ENCODE measurements at regions not wholly inside any gene's neighbourhood (a gene's known extent, or its start where the extent isn't known, plus 50 kb on each side); places are given as distances from the start of the nearest gene placed in this dataset.
"Not testable (repeated sequence)": the region's sequence is repeated elsewhere in the genome, so short reads cannot be mapped to it uniquely, and the experiment has no call there.

- not testable (repeated sequence) for H3K4me1 ChIP-seq (ENCODE audit: control insufficient read depth in 5 of 5, insufficient read depth in 5 of 5, low read length in 5 of 5); H3K27ac ChIP-seq (ENCODE audit: low read depth, low read length); H3K27me3 ChIP-seq (ENCODE audit: control insufficient read depth in 5 of 5, insufficient read depth in 4 of 5, low read length in 5 of 5); H3K9ac ChIP-seq (ENCODE audit: low read length in 5 of 5); H3K9me3 ChIP-seq (ENCODE audit: control insufficient read depth in 5 of 5, low read length in 5 of 5); H3K4me3 ChIP-seq (ENCODE audit: low read depth in 1 of 5, low read length in 5 of 5); H3K36me3 ChIP-seq (ENCODE audit: control insufficient read depth in 5 of 5, insufficient read depth in 5 of 5, low read length in 5 of 5)
Measured at GRCh38 chr10:36995806-36996205, 129.6 kb upstream of the ANKRD30A start.

GRCh38 chr10:36994886-36995285 lies 130.5 kb upstream of the ANKRD30A start:
- Histone ChIP-seq H3K9me3 (ENCODE audit: control insufficient read depth in 5 of 5, low read length in 5 of 5) (no peaks in the 10 kb centered on the region), H3K27me3 (ENCODE audit: control insufficient read depth in 5 of 5, insufficient read depth in 4 of 5, low read length in 5 of 5) (no peaks in the 10 kb centered on the region), H3K27ac (ENCODE audit: low read depth, low read length) (no peak overlapping the region), H3K4me3 (ENCODE audit: low read depth in 1 of 5, low read length in 5 of 5) (no peak overlapping the region), H3K36me3 (ENCODE audit: control insufficient read depth in 5 of 5, insufficient read depth in 5 of 5, low read length in 5 of 5) (no peaks in the 10 kb centered on the region), H3K4me1 (ENCODE audit: control insufficient read depth in 5 of 5, insufficient read depth in 5 of 5, low read length in 5 of 5) (peaks cover 0 to 8% (median 0%) of the 10 kb centered on the region in 5 donors), H3K9ac (ENCODE audit: low read length in 5 of 5) (no peak overlapping the region)

GRCh38 chr10:36989233-36989632 lies 136.2 kb upstream of the ANKRD30A start:
- H3K27ac ChIP-seq (ENCODE audit: low read depth, low read length) = no peak overlapping the region
- peaks cover 0 to 11% (median 4%) of the 10 kb centered on the region in 5 donors for H3K4me1 ChIP-seq (ENCODE audit: control insufficient read depth in 5 of 5, insufficient read depth in 5 of 5, low read length in 5 of 5)
- no peak overlapping the region for H3K4me3 ChIP-seq (ENCODE audit: low read depth in 1 of 5, low read length in 5 of 5)
- no peaks in the 10 kb centered on the region for H3K36me3 ChIP-seq (ENCODE audit: control insufficient read depth in 5 of 5, insufficient read depth in 5 of 5, low read length in 5 of 5)
- no peaks in the 10 kb centered on the region for H3K27me3 ChIP-seq (ENCODE audit: control insufficient read depth in 5 of 5, insufficient read depth in 4 of 5, low read length in 5 of 5)
- H3K9ac ChIP-seq (ENCODE audit: low read length in 5 of 5) = no peak overlapping the region
- H3K9me3 ChIP-seq (ENCODE audit: control insufficient read depth in 5 of 5, low read length in 5 of 5) = peaks cover 0 to 5% (median 3%) of the 10 kb centered on the region in 5 donors

GRCh38 chr10:36946598-36946997 lies 178.8 kb upstream of the ANKRD30A start:
- Histone ChIP-seq H3K4me1 (ENCODE audit: control insufficient read depth in 5 of 5, insufficient read depth in 5 of 5, low read length in 5 of 5) (no peaks in the 10 kb centered on the region), H3K9me3 (ENCODE audit: control insufficient read depth in 5 of 5, low read length in 5 of 5) (peaks cover 0 to 4% (median 0%) of the 10 kb centered on the region in 5 donors), H3K27me3 (ENCODE audit: control insufficient read depth in 5 of 5, insufficient read depth in 4 of 5, low read length in 5 of 5) (no peaks in the 10 kb centered on the region), H3K4me3 (ENCODE audit: low read depth in 1 of 5, low read length in 5 of 5) (no peak overlapping the region), H3K36me3 (ENCODE audit: control insufficient read depth in 5 of 5, insufficient read depth in 5 of 5, low read length in 5 of 5) (no peaks in the 10 kb centered on the region), H3K27ac (ENCODE audit: low read depth, low read length) (no peak overlapping the region), H3K9ac (ENCODE audit: low read length in 5 of 5) (no peak overlapping the region)

- H3K27ac ChIP-seq (ENCODE audit: low read depth, low read length) = no peak overlapping the region
- no peak overlapping the region for H3K4me3 ChIP-seq (ENCODE audit: low read depth in 1 of 5, low read length in 5 of 5)
- no peaks in the 10 kb centered on the region for H3K4me1 ChIP-seq (ENCODE audit: control insufficient read depth in 5 of 5, insufficient read depth in 5 of 5, low read length in 5 of 5)
- H3K9me3 ChIP-seq (ENCODE audit: control insufficient read depth in 5 of 5, low read length in 5 of 5) = peaks cover 0 to 4% (median 0%) of the 10 kb centered on the region in 5 donors
- no peaks in the 10 kb centered on the region for H3K36me3 ChIP-seq (ENCODE audit: control insufficient read depth in 5 of 5, insufficient read depth in 5 of 5, low read length in 5 of 5)
- no peaks in the 10 kb centered on the region for H3K27me3 ChIP-seq (ENCODE audit: control insufficient read depth in 5 of 5, insufficient read depth in 4 of 5, low read length in 5 of 5)
- H3K9ac ChIP-seq (ENCODE audit: low read length in 5 of 5) = no peak overlapping the region
Measured at GRCh38 chr10:36943544-36943943, 181.9 kb upstream of the ANKRD30A start.

- Histone ChIP-seq H3K36me3 (ENCODE audit: control insufficient read depth in 5 of 5, insufficient read depth in 5 of 5, low read length in 5 of 5) (no peaks in the 10 kb centered on the region), H3K9ac (ENCODE audit: low read length in 5 of 5) (no peak overlapping the region), H3K9me3 (ENCODE audit: control insufficient read depth in 5 of 5, low read length in 5 of 5) (peaks cover 0 to 4% (median 0%) of the 10 kb centered on the region in 5 donors), H3K4me3 (ENCODE audit: low read depth in 1 of 5, low read length in 5 of 5) (no peak overlapping the region), H3K4me1 (ENCODE audit: control insufficient read depth in 5 of 5, insufficient read depth in 5 of 5, low read length in 5 of 5) (no peaks in the 10 kb centered on the region), H3K27me3 (ENCODE audit: control insufficient read depth in 5 of 5, insufficient read depth in 4 of 5, low read length in 5 of 5) (no peaks in the 10 kb centered on the region), H3K27ac (ENCODE audit: low read depth, low read length) (no peak overlapping the region)
Measured at GRCh38 chr10:36942616-36943015, 182.8 kb upstream of the ANKRD30A start.

- H3K27ac ChIP-seq (ENCODE audit: low read depth, low read length) = no peak overlapping the region
- no peak overlapping the region for H3K4me3 ChIP-seq (ENCODE audit: low read depth in 1 of 5, low read length in 5 of 5)
- no peaks in the 10 kb centered on the region for H3K27me3 ChIP-seq (ENCODE audit: control insufficient read depth in 5 of 5, insufficient read depth in 4 of 5, low read length in 5 of 5)
Measured at GRCh38 chr10:36903040-36903439, 222.4 kb upstream of the ANKRD30A start.

GRCh38 chr10:36899652-36900051 lies 225.7 kb upstream of the ANKRD30A start:
- no peak overlapping the region for H3K9ac ChIP-seq (ENCODE audit: low read length in 5 of 5)
- H3K4me1 ChIP-seq (ENCODE audit: control insufficient read depth in 5 of 5, insufficient read depth in 5 of 5, low read length in 5 of 5) = peaks cover 0 to 16% (median 8%) of the 10 kb centered on the region in 5 donors
- no peaks in the 10 kb centered on the region for H3K27me3 ChIP-seq (ENCODE audit: control insufficient read depth in 5 of 5, insufficient read depth in 4 of 5, low read length in 5 of 5)
- no peak overlapping the region for H3K4me3 ChIP-seq (ENCODE audit: low read depth in 1 of 5, low read length in 5 of 5)
- H3K27ac ChIP-seq (ENCODE audit: low read depth, low read length) = no peak overlapping the region
- no peaks in the 10 kb centered on the region for H3K36me3 ChIP-seq (ENCODE audit: control insufficient read depth in 5 of 5, insufficient read depth in 5 of 5, low read length in 5 of 5)
- no peaks in the 10 kb centered on the region for H3K9me3 ChIP-seq (ENCODE audit: control insufficient read depth in 5 of 5, low read length in 5 of 5)

More at GRCh38 chr10:36903040-36903439, 222.4 kb upstream of the ANKRD30A start:
- Histone ChIP-seq H3K4me1 (ENCODE audit: control insufficient read depth in 5 of 5, insufficient read depth in 5 of 5, low read length in 5 of 5) (peaks cover 0 to 22% (median 11%) of the 10 kb centered on the region in 5 donors), H3K9ac (ENCODE audit: low read length in 5 of 5) (no peak overlapping the region), H3K9me3 (ENCODE audit: control insufficient read depth in 5 of 5, low read length in 5 of 5) (no peaks in the 10 kb centered on the region), H3K36me3 (ENCODE audit: control insufficient read depth in 5 of 5, insufficient read depth in 5 of 5, low read length in 5 of 5) (no peaks in the 10 kb centered on the region)

GRCh38 chr10:36888925-36889573 lies 236.3 kb upstream of the ANKRD30A start:
- H3K4me3 ChIP-seq (ENCODE audit: low read depth in 1 of 5, low read length in 5 of 5) = no peak overlapping the region
- no peaks in the 10 kb centered on the region for H3K4me1 ChIP-seq (ENCODE audit: control insufficient read depth in 5 of 5, insufficient read depth in 5 of 5, low read length in 5 of 5)
- H3K27ac ChIP-seq (ENCODE audit: low read depth, low read length) = no peak overlapping the region
- no peak overlapping the region for H3K9ac ChIP-seq (ENCODE audit: low read length in 5 of 5)
- H3K36me3 ChIP-seq (ENCODE audit: control insufficient read depth in 5 of 5, insufficient read depth in 5 of 5, low read length in 5 of 5) = no peaks in the 10 kb centered on the region
- H3K9me3 ChIP-seq (ENCODE audit: control insufficient read depth in 5 of 5, low read length in 5 of 5) = no peaks in the 10 kb centered on the region
- no peaks in the 10 kb centered on the region for H3K27me3 ChIP-seq (ENCODE audit: control insufficient read depth in 5 of 5, insufficient read depth in 4 of 5, low read length in 5 of 5)

GRCh38 chr10:36886303-36886891 lies 239.0 kb upstream of the ANKRD30A start:
- no peaks in the 10 kb centered on the region for H3K36me3 ChIP-seq (ENCODE audit: control insufficient read depth in 5 of 5, insufficient read depth in 5 of 5, low read length in 5 of 5)
- no peaks in the 10 kb centered on the region for H3K9me3 ChIP-seq (ENCODE audit: control insufficient read depth in 5 of 5, low read length in 5 of 5)
- H3K9ac ChIP-seq (ENCODE audit: low read length in 5 of 5) = no peak overlapping the region
- H3K27ac ChIP-seq (ENCODE audit: low read depth, low read length) = no peak overlapping the region
- no peak overlapping the region for H3K4me3 ChIP-seq (ENCODE audit: low read depth in 1 of 5, low read length in 5 of 5)
- no peaks in the 10 kb centered on the region for H3K4me1 ChIP-seq (ENCODE audit: control insufficient read depth in 5 of 5, insufficient read depth in 5 of 5, low read length in 5 of 5)
- no peaks in the 10 kb centered on the region for H3K27me3 ChIP-seq (ENCODE audit: control insufficient read depth in 5 of 5, insufficient read depth in 4 of 5, low read length in 5 of 5)

Measured in subcutaneous abdominal adipose tissue (tissue), 5 donors.